ENCODE measurements at regions not wholly inside any gene's neighbourhood (a gene's known extent, or its start where the extent isn't known, plus 50 kb on each side); places are given as distances from the start of the nearest gene placed in this dataset.

GRCh38 chr12:41892302-41892701 is 252.4 kb downstream of the GXYLT1 start:
- H3K4me3 ChIP-seq (ENCODE audit: low read depth, low read length) = no peak overlapping the region
- no peaks in the 10 kb centered on the region for H3K36me3 ChIP-seq (ENCODE audit: control insufficient read depth, insufficient read depth, low read length)
- no peak overlapping the region for H3K9ac ChIP-seq (ENCODE audit: low read depth, low read length)

GRCh38 chr12:41891226-41891625 is 253.4 kb downstream of the GXYLT1 start:
- Histone ChIP-seq H3K36me3 (ENCODE audit: control insufficient read depth, insufficient read depth, low read length) (no peaks in the 10 kb centered on the region), H3K27ac (ENCODE audit: low read depth, low read length) (no peak overlapping the region)

More at GRCh38 chr12:41892302-41892701, 252.4 kb downstream of the GXYLT1 start:
- H3K4me1 ChIP-seq (ENCODE audit: control insufficient read depth, insufficient read depth, low read length) = no peaks in the 10 kb centered on the region
- H3K27me3 ChIP-seq (ENCODE audit: control insufficient read depth, insufficient read depth, low read length) = no peaks in the 10 kb centered on the region
- no peak overlapping the region for H3K27ac ChIP-seq (ENCODE audit: low read depth, low read length)
- no peaks in the 10 kb centered on the region for H3K9me3 ChIP-seq (ENCODE audit: control insufficient read depth, insufficient read depth, low read length)

GRCh38 chr12:41888285-41888684 is 256.4 kb downstream of the GXYLT1 start:
- H3K4me3 ChIP-seq (ENCODE audit: low read depth, low read length) = no peak overlapping the region
- H3K27me3 ChIP-seq (ENCODE audit: control insufficient read depth, insufficient read depth, low read length) = no peaks in the 10 kb centered on the region
- no peaks in the 10 kb centered on the region for H3K36me3 ChIP-seq (ENCODE audit: control insufficient read depth, insufficient read depth, low read length)
- no peaks in the 10 kb centered on the region for H3K4me1 ChIP-seq (ENCODE audit: control insufficient read depth, insufficient read depth, low read length)
- no peak overlapping the region for H3K27ac ChIP-seq (ENCODE audit: low read depth, low read length)
- no peak overlapping the region for H3K9ac ChIP-seq (ENCODE audit: low read depth, low read length)
- H3K9me3 ChIP-seq (ENCODE audit: control insufficient read depth, insufficient read depth, low read length) = no peaks in the 10 kb centered on the region

More at GRCh38 chr12:41891226-41891625, 253.4 kb downstream of the GXYLT1 start:
- Histone ChIP-seq H3K4me3 (ENCODE audit: low read depth, low read length) (no peak overlapping the region), H3K27me3 (ENCODE audit: control insufficient read depth, insufficient read depth, low read length) (no peaks in the 10 kb centered on the region), H3K9ac (ENCODE audit: low read depth, low read length) (no peak overlapping the region), H3K4me1 (ENCODE audit: control insufficient read depth, insufficient read depth, low read length) (no peaks in the 10 kb centered on the region), H3K9me3 (ENCODE audit: control insufficient read depth, insufficient read depth, low read length) (no peaks in the 10 kb centered on the region)

- no peaks in the 10 kb centered on the region for H3K36me3 ChIP-seq (ENCODE audit: control insufficient read depth, insufficient read depth, low read length)
- no peak overlapping the region for H3K9ac ChIP-seq (ENCODE audit: low read depth, low read length)
- H3K9me3 ChIP-seq (ENCODE audit: control insufficient read depth, insufficient read depth, low read length) = no peaks in the 10 kb centered on the region
- no peaks in the 10 kb centered on the region for H3K27me3 ChIP-seq (ENCODE audit: control insufficient read depth, insufficient read depth, low read length)
- H3K4me1 ChIP-seq (ENCODE audit: control insufficient read depth, insufficient read depth, low read length) = no peaks in the 10 kb centered on the region
- H3K27ac ChIP-seq (ENCODE audit: low read depth, low read length) = no peak overlapping the region
- H3K4me3 ChIP-seq (ENCODE audit: low read depth, low read length) = no peak overlapping the region
These were observed 262.5 kb downstream of the GXYLT1 start for GRCh38 chr12:41881891-41882805.

DNA sequence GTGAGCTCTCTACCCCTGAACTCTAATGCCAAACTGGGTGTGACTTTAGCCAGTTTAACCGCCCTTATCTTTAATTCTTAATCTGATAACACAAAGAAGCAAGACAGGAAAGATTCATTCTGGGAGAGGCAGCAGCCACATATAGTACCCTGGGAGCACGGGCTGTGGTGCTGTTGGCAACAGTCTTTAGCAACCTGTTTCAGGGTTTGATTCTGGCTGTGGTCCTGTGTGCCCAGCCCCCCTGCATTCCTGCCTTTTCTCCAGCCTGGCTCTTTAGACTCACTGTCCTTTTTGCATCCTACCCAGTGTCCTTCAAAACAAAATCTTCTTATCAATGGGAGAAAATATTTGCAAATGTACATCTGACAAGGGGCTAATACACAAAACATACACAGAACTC is 275.2 kb downstream of the GXYLT1 start:
- Histone ChIP-seq H3K9ac (ENCODE audit: low read depth, low read length) (no peak overlapping the region), H3K27me3 (ENCODE audit: control insufficient read depth, insufficient read depth, low read length) (no peaks in the 10 kb centered on the region), H3K9me3 (ENCODE audit: control insufficient read depth, insufficient read depth, low read length) (no peaks in the 10 kb centered on the region), H3K36me3 (ENCODE audit: control insufficient read depth, insufficient read depth, low read length) (no peaks in the 10 kb centered on the region), H3K27ac (ENCODE audit: low read depth, low read length) (no peak overlapping the region), H3K4me3 (ENCODE audit: low read depth, low read length) (no peak overlapping the region), H3K4me1 (ENCODE audit: control insufficient read depth, insufficient read depth, low read length) (no peaks in the 10 kb centered on the region)

DNA sequence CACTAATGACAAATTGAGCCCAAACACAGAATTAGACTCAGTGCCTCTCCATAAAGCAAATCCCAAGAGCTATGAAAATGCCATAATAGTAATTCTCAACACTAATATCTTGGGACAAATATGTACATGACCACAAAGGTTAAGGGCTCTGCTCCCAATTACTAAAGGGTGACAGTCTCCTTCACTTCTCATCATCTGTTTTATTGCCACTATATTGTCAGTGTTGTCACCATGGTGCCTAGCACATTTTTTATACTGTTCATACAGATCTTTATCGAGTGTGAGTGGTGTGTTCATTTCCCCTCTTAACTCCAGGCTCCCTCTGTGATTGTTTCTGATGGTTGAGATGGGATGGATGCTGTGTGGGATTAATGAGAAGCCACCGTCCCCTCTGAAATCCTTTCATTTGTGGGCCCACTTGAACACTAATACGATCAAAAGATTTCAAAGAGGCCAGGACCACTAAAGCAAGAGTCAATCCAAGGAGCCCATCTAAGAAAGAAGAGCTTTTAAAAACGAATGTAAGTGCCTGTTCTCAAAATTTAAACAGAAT is 277.7 kb downstream of the GXYLT1 start:
- Histone ChIP-seq H3K27me3 (ENCODE audit: control insufficient read depth, insufficient read depth, low read length) (no peaks in the 10 kb centered on the region; the same call in 1 of the 2 replicates), H3K36me3 (ENCODE audit: control insufficient read depth, insufficient read depth, low read length) (no peaks in the 10 kb centered on the region), H3K4me1 (ENCODE audit: control insufficient read depth, insufficient read depth, low read length) (no peaks in the 10 kb centered on the region), H3K9me3 (ENCODE audit: control insufficient read depth, insufficient read depth, low read length) (no peaks in the 10 kb centered on the region), H3K27ac (ENCODE audit: low read depth, low read length) (no peak overlapping the region), H3K4me3 (ENCODE audit: low read depth, low read length) (no peak overlapping the region), H3K9ac (ENCODE audit: low read depth, low read length) (no peak overlapping the region)

DNA sequence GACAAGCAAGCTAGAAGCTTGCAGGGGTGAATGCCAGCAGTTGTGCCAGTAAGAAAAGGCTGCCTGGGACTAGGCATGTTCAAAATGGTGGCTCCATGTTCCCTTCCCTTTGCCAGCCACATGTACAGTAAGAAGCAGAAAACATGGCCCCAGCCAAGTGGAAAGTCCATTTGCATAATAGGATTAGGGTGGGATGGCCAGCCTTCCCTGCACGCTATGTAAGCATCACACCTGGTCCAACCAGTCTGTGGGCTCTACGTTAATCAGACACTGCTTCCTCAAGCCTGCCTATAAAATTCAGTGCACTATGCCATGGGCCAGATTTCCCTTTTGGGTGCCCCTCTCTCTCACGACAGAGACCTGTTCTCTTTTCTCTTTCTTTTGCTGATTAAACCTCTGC is 288.4 kb downstream of the GXYLT1 start:
- 0 out of 2 replicates have a peak, but pooled peaks cover 3% of the 10 kb centered on the region for H3K9me3 ChIP-seq (ENCODE audit: control insufficient read depth, insufficient read depth, low read length)
- no peak overlapping the region for H3K4me3 ChIP-seq (ENCODE audit: low read depth, low read length)
- H3K27ac ChIP-seq (ENCODE audit: low read depth, low read length) = no peak overlapping the region
- H3K4me1 ChIP-seq (ENCODE audit: control insufficient read depth, insufficient read depth, low read length) = no peaks in the 10 kb centered on the region
- H3K9ac ChIP-seq (ENCODE audit: low read depth, low read length) = no peak overlapping the region
- no peaks in the 10 kb centered on the region for H3K27me3 ChIP-seq (ENCODE audit: control insufficient read depth, insufficient read depth, low read length)
- no peaks in the 10 kb centered on the region for H3K36me3 ChIP-seq (ENCODE audit: control insufficient read depth, insufficient read depth, low read length)

DNA sequence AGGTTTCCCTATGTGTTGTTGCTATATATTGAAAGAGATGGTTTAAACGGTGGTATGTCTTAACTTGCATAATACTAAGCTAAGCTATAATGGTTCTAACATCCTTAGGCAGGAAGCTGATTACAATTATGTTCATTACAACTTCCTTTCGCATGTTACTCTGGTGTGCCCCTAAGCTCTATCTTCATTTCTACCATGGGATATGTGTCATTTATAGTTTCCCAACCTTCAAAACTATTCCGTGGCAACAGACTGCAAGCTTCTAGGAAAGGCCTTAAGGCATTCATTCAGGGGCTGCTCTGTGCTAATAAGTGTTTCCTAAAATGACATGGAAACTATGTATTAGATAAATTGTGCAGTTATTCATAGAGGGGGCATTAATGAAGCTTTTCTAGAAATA is 294.6 kb downstream of the GXYLT1 start:
- no peak overlapping the region for H3K27ac ChIP-seq (ENCODE audit: low read depth, low read length)
- no peak overlapping the region for H3K4me3 ChIP-seq (ENCODE audit: low read depth, low read length)
- no peak overlapping the region for H3K9ac ChIP-seq (ENCODE audit: low read depth, low read length)
- H3K4me1 ChIP-seq (ENCODE audit: control insufficient read depth, insufficient read depth, low read length) = no peaks in the 10 kb centered on the region
- no peaks in the 10 kb centered on the region for H3K9me3 ChIP-seq (ENCODE audit: control insufficient read depth, insufficient read depth, low read length)
- H3K27me3 ChIP-seq (ENCODE audit: control insufficient read depth, insufficient read depth, low read length) = no peaks in the 10 kb centered on the region
- no peaks in the 10 kb centered on the region for H3K36me3 ChIP-seq (ENCODE audit: control insufficient read depth, insufficient read depth, low read length)

- Histone ChIP-seq H3K9ac (ENCODE audit: low read depth, low read length) (no peak overlapping the region), H3K27me3 (ENCODE audit: control insufficient read depth, insufficient read depth, low read length) (no peaks in the 10 kb centered on the region), H3K27ac (ENCODE audit: low read depth, low read length) (no peak overlapping the region), H3K9me3 (ENCODE audit: control insufficient read depth, insufficient read depth, low read length) (no peaks in the 10 kb centered on the region), H3K36me3 (ENCODE audit: control insufficient read depth, insufficient read depth, low read length) (no peaks in the 10 kb centered on the region), H3K4me1 (ENCODE audit: control insufficient read depth, insufficient read depth, low read length) (no peaks in the 10 kb centered on the region), H3K4me3 (ENCODE audit: low read depth, low read length) (no peak overlapping the region)
These were observed 298.0 kb downstream of the GXYLT1 start for GRCh38 chr12:41846718-41847117.

- Histone ChIP-seq H3K4me1 (ENCODE audit: control insufficient read depth, insufficient read depth, low read length) (no peaks in the 10 kb centered on the region), H3K4me3 (ENCODE audit: low read depth, low read length) (no peak overlapping the region), H3K27me3 (ENCODE audit: control insufficient read depth, insufficient read depth, low read length) (no peaks in the 10 kb centered on the region), H3K9ac (ENCODE audit: low read depth, low read length) (no peak overlapping the region), H3K9me3 (ENCODE audit: control insufficient read depth, insufficient read depth, low read length) (no peaks in the 10 kb centered on the region), H3K36me3 (ENCODE audit: control insufficient read depth, insufficient read depth, low read length) (no peaks in the 10 kb centered on the region), H3K27ac (ENCODE audit: low read depth, low read length) (no peak overlapping the region)
These were observed 308.3 kb downstream of the GXYLT1 start for GRCh38 chr12:41836416-41836815.

- Histone ChIP-seq H3K36me3 (ENCODE audit: control insufficient read depth, insufficient read depth, low read length) (no peaks in the 10 kb centered on the region), H3K4me3 (ENCODE audit: low read depth, low read length) (no peak overlapping the region), H3K4me1 (ENCODE audit: control insufficient read depth, insufficient read depth, low read length) (no peaks in the 10 kb centered on the region), H3K9me3 (ENCODE audit: control insufficient read depth, insufficient read depth, low read length) (no peaks in the 10 kb centered on the region), H3K9ac (ENCODE audit: low read depth, low read length) (no peak overlapping the region), H3K27me3 (ENCODE audit: control insufficient read depth, insufficient read depth, low read length) (no peaks in the 10 kb centered on the region), H3K27ac (ENCODE audit: low read depth, low read length) (no peak overlapping the region)
These were observed 309.1 kb downstream of the GXYLT1 start for GRCh38 chr12:41835556-41835955.

Data from HUES48 (cell line).